Mammary epithelial cell (primary cell): ENCODE measurements at regions not wholly inside any gene's neighbourhood (a gene's known extent, or its start where the extent isn't known, plus 50 kb on each side); places are given as distances from the start of the nearest gene placed in this dataset.

ENCODE experiments used
- CTCF ChIP-seq, 2 donors: IDR thresholded peaks in 1 of 2; conservative IDR thresholded peaks in 1 of 2; 2 replicates each; pipeline ENCODE4 v1.5.1; 2011 to 2012; ENCODE audit warnings: inconsistent platforms in 2 of 2, low read length in 2 of 2, mild to moderate bottlenecking in 2 of 2, control low read depth in 1 of 2, low read depth in 1 of 2; ENCODE audit not compliant: insufficient read depth in 1 of 2; ENCODE audit errors: extremely low read depth in 1 of 2
- EZH2 ChIP-seq: IDR thresholded peaks from 2 replicates; pipeline ENCODE4 v1.6.1; 2012; ENCODE audit warnings: low read length, inconsistent platforms, borderline replicate concordance

- TF ChIP-seq CTCF (conservative IDR thresholded peaks at IDR 0.05 in 1 of 2, IDR thresholded peaks at IDR 0.05 in 1 of 2; ENCODE audit: extremely low read depth in 1 of 2, insufficient read depth in 1 of 2, low read depth in 1 of 2, low read length in 2 of 2) (no peak), EZH2 (no peak)
Measured at GRCh38 chr1:216822480-216822879, 99.3 kb upstream of the ESRRG start.
